GM23338 (cell line): ENCODE measurements at regions not wholly inside any gene's neighbourhood (a gene's known extent, or its start where the extent isn't known, plus 50 kb on each side); places are given as distances from the start of the nearest gene placed in this dataset.
A peak's percentile ranks its signal among the peaks of the same experiment; 100 is the strongest.

Source experiments
- ATAC-seq: fragments of 200-7000 bp; cut with Tn5 transposase; 3 replicates; pipeline ENCODE4 v1.9.1; 2020
- DNase-seq: peaks from one replicate; pipeline ENCODE4 v3.0.0-alpha.2; 2015; ENCODE audit warnings: low spot score
- H2AFZ ChIP-seq: fragments of 200-600 bp; sonication (generic); 2 replicates; pipeline ENCODE4 v1.8.0; 2016; ENCODE audit warnings: antibody characterized with exemption, mild to moderate bottlenecking, moderate library complexity
- H3F3A ChIP-seq: fragments of 200-600 bp; sonication (generic); replicated peaks from 2 replicates; pipeline ENCODE4 v1.8.0; 2017; ENCODE audit warnings: antibody characterized with exemption, mixed run types, low read depth
- H3K27ac ChIP-seq: fragments of 200-600 bp; sonication (generic); 2 replicates; pipeline ENCODE4 v1.6.1; 2016; ENCODE audit warnings: low read depth
- H3K27me3 ChIP-seq: fragments of 200-600 bp; sonication (generic); 2 replicates; pipeline ENCODE4 v1.8.0; 2016; ENCODE audit warnings: mild to moderate bottlenecking, mixed run types, moderate library complexity; ENCODE audit not compliant: insufficient read depth
- H3K36me3 ChIP-seq: fragments of 200-600 bp; sonication (generic); 2 replicates; pipeline ENCODE4 v1.8.0; 2016; ENCODE audit warnings: mild to moderate bottlenecking; ENCODE audit not compliant: insufficient read depth
- H3K4me1 ChIP-seq: fragments of 200-600 bp; sonication (generic); 2 replicates; pipeline ENCODE4 v1.8.0; 2016; ENCODE audit warnings: mild to moderate bottlenecking, moderate library complexity; ENCODE audit not compliant: insufficient read depth
- H3K4me2 ChIP-seq: fragments of 200-600 bp; sonication (generic); 2 replicates; pipeline ENCODE4 v1.7.1; 2017; ENCODE audit warnings: mixed run types
- H3K4me3 ChIP-seq: fragments of 200-600 bp; sonication (generic); 2 replicates; pipeline ENCODE4 v1.6.1; 2016; ENCODE audit warnings: mixed run types
- H3K79me2 ChIP-seq: fragments of 200-600 bp; sonication (generic); replicated peaks from 2 replicates; pipeline ENCODE4 v1.8.0; 2017; ENCODE audit warnings: mild to moderate bottlenecking; ENCODE audit not compliant: insufficient read depth
- H3K9me2 ChIP-seq: fragments of 200-600 bp; sonication (generic); 2 replicates; pipeline ENCODE4 v1.8.0; 2017; ENCODE audit not compliant: insufficient read depth
- H4K20me1 ChIP-seq: fragments of 200-600 bp; sonication (generic); replicated peaks from 2 replicates; pipeline ENCODE4 v1.8.0; 2017; ENCODE audit warnings: mild to moderate bottlenecking; ENCODE audit not compliant: insufficient read depth
- H3K27ac Mint-ChIP-seq: 2 replicates; pipeline ENCODE4 v1.8.0; 2020; ENCODE audit warnings: inconsistent platforms, mild to moderate bottlenecking, moderate library complexity, mixed read lengths
- H3K27me3 Mint-ChIP-seq: 3 replicates; pipeline ENCODE4 v1.8.0; 2022; ENCODE audit warnings: low read depth, mild to moderate bottlenecking, moderate library complexity, mixed read lengths, inconsistent platforms; ENCODE audit not compliant: insufficient read depth, poor library complexity
- H3K36me3 Mint-ChIP-seq: 3 replicates; pipeline ENCODE4 v1.8.0; 2021; ENCODE audit warnings: low read depth, mild to moderate bottlenecking, inconsistent platforms, moderate library complexity, mixed read lengths
- H3K4me1 Mint-ChIP-seq: 3 replicates; pipeline ENCODE4 v1.8.0; 2020; ENCODE audit warnings: mild to moderate bottlenecking, inconsistent platforms, mixed read lengths
- H3K4me3 Mint-ChIP-seq: 3 replicates; pipeline ENCODE4 v1.8.0; 2021; ENCODE audit warnings: moderate library complexity, mild to moderate bottlenecking, inconsistent platforms, mixed read lengths
- H3K9me3 Mint-ChIP-seq: 3 replicates; pipeline ENCODE4 v1.8.0; 2020; ENCODE audit warnings: moderate library complexity, mild to moderate bottlenecking, inconsistent platforms, mixed read lengths
- CREB1 ChIP-seq: fragments of 250-450 bp; sonication (Bioruptor Pico); IDR thresholded peaks from 2 replicates; pipeline ENCODE4 v1.5.0; 2020; ENCODE audit warnings: low read depth, mild to moderate bottlenecking, moderate library complexity
- EZH2 ChIP-seq: fragments of 200-600 bp; sonication (generic); IDR thresholded peaks from one replicate; pipeline ENCODE4 v1.8.0; 2017; ENCODE audit warnings: antibody characterized with exemption, mild to moderate bottlenecking, low read depth; ENCODE audit not compliant: unreplicated experiment
- EZH2phosphoT487 ChIP-seq: fragments of 200-600 bp; sonication (generic); IDR thresholded peaks from one replicate; pipeline ENCODE4 v1.8.1; 2018; ENCODE audit warnings: antibody characterized with exemption; ENCODE audit not compliant: unreplicated experiment
- JUNB ChIP-seq: IDR thresholded peaks from one replicate; pipeline ENCODE4 v1.6.1; 2016; ENCODE audit warnings: antibody characterized with exemption; ENCODE audit not compliant: unreplicated experiment
- NANOG ChIP-seq: IDR thresholded peaks from 2 replicates; pipeline ENCODE4 v1.6.1; 2016; ENCODE audit warnings: antibody characterized with exemption, borderline replicate concordance
- POLR2AphosphoS5 ChIP-seq: IDR thresholded peaks from 2 replicates; pipeline ENCODE4 v1.6.1; 2016; ENCODE audit warnings: antibody characterized with exemption, low read depth
- STAT1 ChIP-seq: IDR thresholded peaks from one replicate; pipeline ENCODE4 v1.6.1; 2016; ENCODE audit warnings: antibody characterized with exemption; ENCODE audit not compliant: unreplicated experiment
- ZNF114 ChIP-seq: fragments of 250-450 bp; sonication (Bioruptor Pico); IDR thresholded peaks from 2 replicates; pipeline ENCODE4 v1.5.0; 2020; ENCODE audit warnings: mild to moderate bottlenecking, moderate library complexity
- ZNF331 ChIP-seq: fragments of 250-450 bp; sonication (Bioruptor Pico); IDR thresholded peaks from 2 replicates; pipeline ENCODE4 v1.5.0; 2020; ENCODE audit warnings: low read depth, mild to moderate bottlenecking, moderate library complexity
- TF ChIP-seq, protein P1 (sequence below), 2 experiments: fragments of 200-600 bp in 1 of 2; sonication (generic) in 1 of 2; conservative IDR thresholded peaks; 2 replicates each; pipeline versions ENCODE4 v1.5.1 to v1.6.1; 2016 to 2017; ENCODE audit warnings: antibody characterized with exemption in 2 of 2, low read depth in 2 of 2, mild to moderate bottlenecking in 2 of 2, moderate library complexity in 1 of 2
- TF ChIP-seq, protein P2 (sequence below): IDR thresholded peaks from 2 replicates; pipeline ENCODE4 v1.6.1; 2016; ENCODE audit warnings: antibody characterized with exemption
- TF ChIP-seq, protein P3 (sequence below): fragments of 250-450 bp; sonication (Bioruptor Pico); IDR thresholded peaks from 2 replicates; pipeline ENCODE4 v1.5.0; 2020; ENCODE audit warnings: mild to moderate bottlenecking, moderate library complexity
- TF ChIP-seq, protein P4 (sequence below): IDR thresholded peaks from one replicate; pipeline ENCODE4 v1.6.1; 2018; ENCODE audit warnings: antibody characterized with exemption; ENCODE audit not compliant: unreplicated experiment

DNA sequence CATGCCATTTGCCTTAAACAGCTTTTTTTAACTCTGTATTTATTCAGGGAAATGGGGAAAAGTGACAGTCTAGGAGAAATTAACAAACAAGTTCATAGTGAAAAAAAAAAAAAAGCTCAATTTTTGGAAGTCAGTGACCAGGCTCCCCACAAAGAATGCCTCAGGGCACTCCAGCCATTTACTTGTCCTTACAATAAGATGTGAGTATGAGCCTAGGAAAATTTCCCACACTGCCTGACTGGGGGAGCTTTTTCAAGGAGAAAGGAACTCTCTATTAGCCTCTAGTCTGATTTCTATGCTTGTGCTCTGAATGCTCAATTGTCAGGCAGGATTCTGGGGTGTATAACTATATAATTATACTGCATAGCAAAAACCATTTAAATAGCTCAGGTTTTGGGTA is 74.9 kb upstream of the NRBF2 start:
- H3K27ac ChIP-seq, result no peak overlapping the region
- H3K4me1 Mint-ChIP-seq, result peaks cover 11% of the 10 kb centered on the region; the same call in 2 of the 3 replicates
- no peak for DNase-seq

More for the DNA sequence above, 74.9 kb upstream of the NRBF2 start:
- Histone ChIP-seq H3K4me3 (no peak overlapping the region), H3K79me2 (no peaks in the 10 kb centered on the region), H3K4me1 (peaks cover 10% of the 10 kb centered on the region; the same call in 1 of the 2 replicates), H3K9me2 (no peaks in the 10 kb centered on the region), H2AFZ (peak overlapping the region; percentile 97), H3K4me2 (no peak overlapping the region), H3K27me3 (no peaks in the 10 kb centered on the region), H4K20me1 (no peaks in the 10 kb centered on the region), H3K36me3 (no peaks in the 10 kb centered on the region), H3F3A (no peaks in the 10 kb centered on the region)
- Mint-ChIP-seq H3K36me3 (no peaks in the 10 kb centered on the region), H3K27ac (no peak overlapping the region), H3K9me3 (no peaks in the 10 kb centered on the region), H3K27me3 (no peaks in the 10 kb centered on the region), H3K4me3 (no peak overlapping the region)
- no peak for ATAC-seq
- TF ChIP-seq, protein P1, sequence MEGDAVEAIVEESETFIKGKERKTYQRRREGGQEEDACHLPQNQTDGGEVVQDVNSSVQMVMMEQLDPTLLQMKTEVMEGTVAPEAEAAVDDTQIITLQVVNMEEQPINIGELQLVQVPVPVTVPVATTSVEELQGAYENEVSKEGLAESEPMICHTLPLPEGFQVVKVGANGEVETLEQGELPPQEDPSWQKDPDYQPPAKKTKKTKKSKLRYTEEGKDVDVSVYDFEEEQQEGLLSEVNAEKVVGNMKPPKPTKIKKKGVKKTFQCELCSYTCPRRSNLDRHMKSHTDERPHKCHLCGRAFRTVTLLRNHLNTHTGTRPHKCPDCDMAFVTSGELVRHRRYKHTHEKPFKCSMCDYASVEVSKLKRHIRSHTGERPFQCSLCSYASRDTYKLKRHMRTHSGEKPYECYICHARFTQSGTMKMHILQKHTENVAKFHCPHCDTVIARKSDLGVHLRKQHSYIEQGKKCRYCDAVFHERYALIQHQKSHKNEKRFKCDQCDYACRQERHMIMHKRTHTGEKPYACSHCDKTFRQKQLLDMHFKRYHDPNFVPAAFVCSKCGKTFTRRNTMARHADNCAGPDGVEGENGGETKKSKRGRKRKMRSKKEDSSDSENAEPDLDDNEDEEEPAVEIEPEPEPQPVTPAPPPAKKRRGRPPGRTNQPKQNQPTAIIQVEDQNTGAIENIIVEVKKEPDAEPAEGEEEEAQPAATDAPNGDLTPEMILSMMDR (conservative IDR thresholded peaks at IDR 0.05; ENCODE audit: low read depth in 2 of 2), result no peak
- TF ChIP-seq CREB1, result no peak
- no peak for TF ChIP-seq POLR2AphosphoS5
- TF ChIP-seq ZNF114 (CRISPR knock-in tag), result no peak
- TF ChIP-seq, protein P2, sequence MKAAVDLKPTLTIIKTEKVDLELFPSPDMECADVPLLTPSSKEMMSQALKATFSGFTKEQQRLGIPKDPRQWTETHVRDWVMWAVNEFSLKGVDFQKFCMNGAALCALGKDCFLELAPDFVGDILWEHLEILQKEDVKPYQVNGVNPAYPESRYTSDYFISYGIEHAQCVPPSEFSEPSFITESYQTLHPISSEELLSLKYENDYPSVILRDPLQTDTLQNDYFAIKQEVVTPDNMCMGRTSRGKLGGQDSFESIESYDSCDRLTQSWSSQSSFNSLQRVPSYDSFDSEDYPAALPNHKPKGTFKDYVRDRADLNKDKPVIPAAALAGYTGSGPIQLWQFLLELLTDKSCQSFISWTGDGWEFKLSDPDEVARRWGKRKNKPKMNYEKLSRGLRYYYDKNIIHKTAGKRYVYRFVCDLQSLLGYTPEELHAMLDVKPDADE, result no peak
- TF ChIP-seq JUNB, result no peak
- TF ChIP-seq, protein P3, sequence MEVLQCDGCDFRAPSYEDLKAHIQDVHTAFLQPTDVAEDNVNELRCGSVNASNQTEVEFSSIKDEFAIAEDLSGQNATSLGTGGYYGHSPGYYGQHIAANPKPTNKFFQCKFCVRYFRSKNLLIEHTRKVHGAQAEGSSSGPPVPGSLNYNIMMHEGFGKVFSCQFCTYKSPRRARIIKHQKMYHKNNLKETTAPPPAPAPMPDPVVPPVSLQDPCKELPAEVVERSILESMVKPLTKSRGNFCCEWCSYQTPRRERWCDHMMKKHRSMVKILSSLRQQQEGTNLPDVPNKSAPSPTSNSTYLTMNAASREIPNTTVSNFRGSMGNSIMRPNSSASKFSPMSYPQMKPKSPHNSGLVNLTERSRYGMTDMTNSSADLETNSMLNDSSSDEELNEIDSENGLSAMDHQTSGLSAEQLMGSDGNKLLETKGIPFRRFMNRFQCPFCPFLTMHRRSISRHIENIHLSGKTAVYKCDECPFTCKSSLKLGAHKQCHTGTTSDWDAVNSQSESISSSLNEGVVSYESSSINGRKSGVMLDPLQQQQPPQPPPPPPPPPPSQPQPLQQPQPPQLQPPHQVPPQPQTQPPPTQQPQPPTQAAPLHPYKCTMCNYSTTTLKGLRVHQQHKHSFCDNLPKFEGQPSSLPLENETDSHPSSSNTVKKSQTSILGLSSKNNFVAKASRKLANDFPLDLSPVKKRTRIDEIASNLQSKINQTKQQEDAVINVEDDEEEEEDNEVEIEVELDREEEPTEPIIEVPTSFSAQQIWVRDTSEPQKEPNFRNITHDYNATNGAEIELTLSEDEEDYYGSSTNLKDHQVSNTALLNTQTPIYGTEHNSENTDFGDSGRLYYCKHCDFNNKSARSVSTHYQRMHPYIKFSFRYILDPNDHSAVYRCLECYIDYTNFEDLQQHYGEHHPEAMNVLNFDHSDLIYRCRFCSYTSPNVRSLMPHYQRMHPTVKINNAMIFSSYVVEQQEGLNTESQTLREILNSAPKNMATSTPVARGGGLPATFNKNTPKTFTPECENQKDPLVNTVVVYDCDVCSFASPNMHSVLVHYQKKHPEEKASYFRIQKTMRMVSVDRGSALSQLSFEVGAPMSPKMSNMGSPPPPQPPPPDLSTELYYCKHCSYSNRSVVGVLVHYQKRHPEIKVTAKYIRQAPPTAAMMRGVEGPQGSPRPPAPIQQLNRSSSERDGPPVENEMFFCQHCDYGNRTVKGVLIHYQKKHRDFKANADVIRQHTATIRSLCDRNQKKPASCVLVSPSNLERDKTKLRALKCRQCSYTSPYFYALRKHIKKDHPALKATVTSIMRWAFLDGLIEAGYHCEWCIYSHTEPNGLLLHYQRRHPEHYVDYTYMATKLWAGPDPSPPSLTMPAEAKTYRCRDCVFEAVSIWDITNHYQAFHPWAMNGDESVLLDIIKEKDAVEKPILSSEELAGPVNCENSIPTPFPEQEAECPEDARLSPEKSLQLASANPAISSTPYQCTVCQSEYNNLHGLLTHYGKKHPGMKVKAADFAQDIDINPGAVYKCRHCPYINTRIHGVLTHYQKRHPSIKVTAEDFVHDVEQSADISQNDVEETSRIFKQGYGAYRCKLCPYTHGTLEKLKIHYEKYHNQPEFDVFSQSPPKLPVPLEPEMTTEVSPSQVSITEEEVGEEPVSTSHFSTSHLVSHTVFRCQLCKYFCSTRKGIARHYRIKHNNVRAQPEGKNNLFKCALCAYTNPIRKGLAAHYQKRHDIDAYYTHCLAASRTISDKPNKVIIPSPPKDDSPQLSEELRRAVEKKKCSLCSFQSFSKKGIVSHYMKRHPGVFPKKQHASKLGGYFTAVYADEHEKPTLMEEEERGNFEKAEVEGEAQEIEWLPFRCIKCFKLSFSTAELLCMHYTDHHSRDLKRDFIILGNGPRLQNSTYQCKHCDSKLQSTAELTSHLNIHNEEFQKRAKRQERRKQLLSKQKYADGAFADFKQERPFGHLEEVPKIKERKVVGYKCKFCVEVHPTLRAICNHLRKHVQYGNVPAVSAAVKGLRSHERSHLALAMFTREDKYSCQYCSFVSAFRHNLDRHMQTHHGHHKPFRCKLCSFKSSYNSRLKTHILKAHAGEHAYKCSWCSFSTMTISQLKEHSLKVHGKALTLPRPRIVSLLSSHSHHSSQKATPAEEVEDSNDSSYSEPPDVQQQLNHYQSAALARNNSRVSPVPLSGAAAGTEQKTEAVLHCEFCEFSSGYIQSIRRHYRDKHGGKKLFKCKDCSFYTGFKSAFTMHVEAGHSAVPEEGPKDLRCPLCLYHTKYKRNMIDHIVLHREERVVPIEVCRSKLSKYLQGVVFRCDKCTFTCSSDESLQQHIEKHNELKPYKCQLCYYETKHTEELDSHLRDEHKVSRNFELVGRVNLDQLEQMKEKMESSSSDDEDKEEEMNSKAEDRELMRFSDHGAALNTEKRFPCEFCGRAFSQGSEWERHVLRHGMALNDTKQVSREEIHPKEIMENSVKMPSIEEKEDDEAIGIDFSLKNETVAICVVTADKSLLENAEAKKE, result no peak
- TF ChIP-seq, protein P4, sequence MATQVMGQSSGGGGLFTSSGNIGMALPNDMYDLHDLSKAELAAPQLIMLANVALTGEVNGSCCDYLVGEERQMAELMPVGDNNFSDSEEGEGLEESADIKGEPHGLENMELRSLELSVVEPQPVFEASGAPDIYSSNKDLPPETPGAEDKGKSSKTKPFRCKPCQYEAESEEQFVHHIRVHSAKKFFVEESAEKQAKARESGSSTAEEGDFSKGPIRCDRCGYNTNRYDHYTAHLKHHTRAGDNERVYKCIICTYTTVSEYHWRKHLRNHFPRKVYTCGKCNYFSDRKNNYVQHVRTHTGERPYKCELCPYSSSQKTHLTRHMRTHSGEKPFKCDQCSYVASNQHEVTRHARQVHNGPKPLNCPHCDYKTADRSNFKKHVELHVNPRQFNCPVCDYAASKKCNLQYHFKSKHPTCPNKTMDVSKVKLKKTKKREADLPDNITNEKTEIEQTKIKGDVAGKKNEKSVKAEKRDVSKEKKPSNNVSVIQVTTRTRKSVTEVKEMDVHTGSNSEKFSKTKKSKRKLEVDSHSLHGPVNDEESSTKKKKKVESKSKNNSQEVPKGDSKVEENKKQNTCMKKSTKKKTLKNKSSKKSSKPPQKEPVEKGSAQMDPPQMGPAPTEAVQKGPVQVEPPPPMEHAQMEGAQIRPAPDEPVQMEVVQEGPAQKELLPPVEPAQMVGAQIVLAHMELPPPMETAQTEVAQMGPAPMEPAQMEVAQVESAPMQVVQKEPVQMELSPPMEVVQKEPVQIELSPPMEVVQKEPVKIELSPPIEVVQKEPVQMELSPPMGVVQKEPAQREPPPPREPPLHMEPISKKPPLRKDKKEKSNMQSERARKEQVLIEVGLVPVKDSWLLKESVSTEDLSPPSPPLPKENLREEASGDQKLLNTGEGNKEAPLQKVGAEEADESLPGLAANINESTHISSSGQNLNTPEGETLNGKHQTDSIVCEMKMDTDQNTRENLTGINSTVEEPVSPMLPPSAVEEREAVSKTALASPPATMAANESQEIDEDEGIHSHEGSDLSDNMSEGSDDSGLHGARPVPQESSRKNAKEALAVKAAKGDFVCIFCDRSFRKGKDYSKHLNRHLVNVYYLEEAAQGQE, result no peak
- TF ChIP-seq NANOG, result no peak
- no peak for TF ChIP-seq STAT1
- no peak for TF ChIP-seq ZNF331 (CRISPR knock-in tag)
- TF ChIP-seq EZH2, result no peak
- TF ChIP-seq EZH2phosphoT487, result no peak
